ENCODE measurements at regions not wholly inside any gene's neighbourhood (a gene's known extent, or its start where the extent isn't known, plus 50 kb on each side); places are given as distances from the start of the nearest gene placed in this dataset.

DNA sequence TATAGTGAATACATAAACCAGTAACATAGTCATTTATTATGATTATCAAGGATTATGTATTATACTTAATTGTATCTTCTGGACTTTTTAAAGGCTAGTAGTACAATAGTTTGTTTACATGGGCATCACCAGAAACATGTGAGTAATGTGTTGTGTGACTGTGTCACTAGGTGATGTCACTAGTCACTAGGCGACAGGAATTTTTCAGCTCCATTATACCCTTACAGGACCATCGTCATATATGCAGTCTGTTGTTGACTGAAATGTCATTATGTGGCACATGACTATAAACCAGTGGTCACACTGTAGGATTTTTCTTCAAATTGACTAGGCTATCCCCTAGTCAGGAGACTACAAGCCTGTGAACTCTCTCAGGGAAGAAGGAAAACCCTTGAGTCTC, 86.5 kb upstream of the CENPW start:
- TF ChIP-seq POLR2AphosphoS5 (IDR thresholded peaks at IDR 0.05; ENCODE audit: borderline replicate concordance, low read depth, low read length) (no peak), EZH2 (IDR thresholded peaks at IDR 0.05) (no peak), FOXP2 (optimal IDR thresholded peaks at IDR 0.05; ENCODE audit: control extremely low read depth, extremely low read length, insufficient read depth) (no peak)
